Pulmonary artery endothelial cell (primary cell): ENCODE measurements at regions not wholly inside any gene's neighbourhood (a gene's known extent, or its start where the extent isn't known, plus 50 kb on each side); places are given as distances from the start of the nearest gene placed in this dataset.
"Not testable (repeated sequence)": the region's sequence is repeated elsewhere in the genome, so short reads cannot be mapped to it uniquely, and the experiment has no call there.

Experiments
- DNase-seq: peaks from one replicate; pipeline ENCODE4 v3.0.0-alpha.2; 2011; ENCODE audit warnings: low read depth, low spot score

DNA sequence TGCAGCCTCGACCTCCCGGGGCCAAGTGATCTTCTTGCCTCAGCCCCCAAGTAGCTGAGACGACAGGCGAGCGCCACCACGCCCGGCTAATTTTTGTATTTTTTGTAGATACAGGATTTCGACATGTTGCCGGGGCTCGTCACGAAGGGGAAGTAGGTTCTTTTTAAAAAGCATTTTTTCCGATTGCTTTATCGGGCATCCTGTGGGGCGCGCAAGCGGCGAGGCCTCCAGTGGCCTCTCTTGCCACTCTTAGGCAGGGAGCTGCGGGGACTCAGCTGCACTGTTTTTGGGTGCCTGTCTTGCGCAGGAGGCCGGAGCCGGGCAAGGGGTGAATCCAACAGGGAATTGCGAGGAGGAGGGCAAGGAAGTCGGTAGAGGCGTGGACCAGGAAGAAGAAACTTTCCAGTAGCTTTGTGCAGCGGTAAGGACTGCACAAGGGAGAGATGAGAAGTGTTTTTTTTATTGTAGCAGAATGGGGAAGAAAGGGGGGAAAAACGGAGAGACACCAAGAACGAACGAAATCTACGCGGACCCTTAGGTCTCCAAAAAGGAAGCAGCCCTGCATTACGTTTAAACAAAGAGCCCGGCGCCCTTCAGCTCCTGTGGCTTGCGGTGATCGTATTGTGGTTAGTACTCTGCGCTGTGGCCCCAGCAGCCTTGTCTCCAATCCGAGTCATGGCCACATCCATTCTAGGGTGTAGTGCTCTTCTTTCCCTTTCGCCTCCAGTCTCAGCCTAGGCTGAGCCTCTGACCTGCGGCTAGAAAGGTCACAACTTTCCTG, 164.8 kb downstream of the PPIAL4G start:
- no peak for DNase-seq

GRCh38 chr1:148317288-148317985, 165.4 kb upstream of the NBPF11 start:
- no peak for DNase-seq

DNA sequence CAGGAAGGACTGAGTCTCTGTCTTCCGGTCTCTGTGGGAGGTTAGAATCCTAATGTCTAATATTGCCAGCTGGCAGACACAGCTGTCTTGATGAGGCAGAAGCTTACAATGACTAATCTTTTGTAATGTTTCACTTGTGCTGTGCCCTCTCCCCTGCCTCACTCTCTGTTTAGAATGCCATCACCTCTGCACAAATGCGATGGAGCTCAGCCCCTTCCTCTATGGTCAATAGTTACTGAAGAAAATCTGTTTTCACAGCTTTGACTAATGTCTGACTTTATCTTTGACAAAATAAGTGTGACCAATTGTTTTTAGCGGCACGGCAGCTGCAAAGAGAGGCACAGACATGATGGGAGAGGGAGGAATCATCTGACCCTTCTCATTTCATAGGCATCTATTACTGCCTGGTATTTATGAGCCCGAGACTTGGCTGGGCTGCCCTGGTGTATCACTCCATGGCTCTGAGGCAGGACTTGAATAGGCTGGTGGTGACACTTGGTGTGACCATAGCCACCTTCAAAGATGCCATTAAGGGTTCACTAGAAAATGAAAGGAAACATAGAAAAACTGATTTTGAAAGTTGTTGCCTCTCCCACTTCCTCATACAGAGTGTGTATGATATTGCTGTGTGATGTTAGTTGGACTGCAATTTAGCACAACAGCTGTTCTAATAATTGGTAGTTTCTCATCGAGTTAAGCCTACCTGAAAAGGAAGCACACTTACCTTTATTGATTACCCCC, 163.2 kb upstream of the NBPF11 start:
- DNase-seq, result no peak

DNA sequence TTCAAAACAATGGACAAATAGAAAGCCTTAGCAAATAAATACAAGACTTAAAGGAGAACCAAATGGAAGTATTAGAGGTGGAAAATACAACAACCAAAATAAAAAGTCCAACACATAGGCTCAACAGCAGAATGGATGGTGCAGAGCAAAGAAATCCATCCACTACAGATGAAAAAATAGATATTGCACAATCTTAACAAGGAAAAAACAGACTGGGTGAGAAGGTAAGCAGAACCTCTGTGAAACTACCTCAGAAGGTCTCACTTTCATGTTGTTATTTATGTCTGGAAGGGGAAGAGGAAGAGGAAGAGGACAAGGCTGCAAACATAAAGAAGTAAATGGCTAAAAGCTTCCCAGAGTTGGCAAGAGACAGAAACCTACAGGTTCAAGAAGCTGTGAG, 158.7 kb upstream of the NBPF11 start:
- no peak for DNase-seq

GRCh38 chr1:148309940-148310500, 157.9 kb upstream of the NBPF11 start:
- no peak for DNase-seq

- no peak for DNase-seq
Measured at GRCh38 chr1:148308832-148309458, 156.9 kb upstream of the NBPF11 start.

GRCh38 chr1:148307583-148308185, 155.6 kb upstream of the NBPF11 start:
- no peak for DNase-seq

DNA sequence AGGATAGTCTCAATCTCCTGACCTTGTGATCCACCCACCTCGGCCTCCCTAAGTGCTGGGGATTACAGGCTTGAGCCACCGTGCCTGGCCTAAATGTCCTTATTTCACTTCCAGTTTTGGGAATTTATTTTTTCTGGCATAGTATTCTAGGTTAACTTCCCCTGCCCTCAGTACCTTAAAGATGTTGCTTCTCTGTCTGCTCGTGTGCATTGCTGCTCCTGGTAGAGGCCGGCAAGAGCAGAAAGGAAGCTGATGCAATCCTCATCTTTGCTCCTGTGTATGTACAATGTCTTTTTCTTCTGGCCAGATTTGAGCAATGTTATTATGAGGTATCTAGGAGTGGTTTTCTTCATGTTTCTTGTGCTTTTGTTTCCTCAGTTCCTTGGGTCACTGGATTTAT, 152.9 kb upstream of the NBPF11 start:
- DNase-seq, result not testable (repeated sequence)

DNA sequence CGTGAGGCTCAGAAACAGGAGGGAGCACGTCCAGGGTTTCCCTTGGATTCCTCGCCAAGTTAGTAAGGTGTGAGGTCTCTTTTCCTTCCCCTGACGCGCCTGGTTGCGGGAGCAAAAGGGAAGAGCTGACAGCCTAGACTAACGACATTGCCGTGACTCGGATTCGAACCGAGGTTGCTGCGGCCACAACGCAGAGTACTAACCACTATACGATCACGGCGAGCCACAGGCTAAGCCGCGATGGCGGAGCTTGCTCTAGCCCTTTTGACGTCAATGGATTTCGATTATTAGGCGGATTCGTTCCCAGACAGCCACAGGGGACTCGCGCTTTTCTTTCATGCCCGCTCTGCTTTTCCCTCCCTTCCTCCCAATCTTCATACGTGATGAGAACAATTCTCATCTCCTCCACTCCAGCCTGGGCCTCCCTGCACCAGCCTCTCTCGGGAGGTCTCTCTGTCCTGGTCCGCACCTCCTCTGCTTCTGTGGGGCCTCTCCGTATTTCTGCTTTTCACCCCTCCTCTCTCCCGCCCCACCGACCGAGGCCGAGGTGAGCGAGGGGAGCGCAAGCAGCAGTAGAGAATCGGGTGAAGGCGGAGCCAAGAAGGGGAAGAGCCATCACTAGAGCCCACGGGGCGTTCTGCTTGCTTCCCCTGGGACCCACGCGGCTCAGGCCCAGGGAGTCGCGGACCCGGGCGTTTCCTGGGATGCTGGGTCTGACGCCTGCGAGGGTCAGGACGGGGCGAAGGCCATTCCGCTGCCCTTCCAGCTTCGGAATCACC, 150.7 kb upstream of the NBPF11 start:
- DNase-seq, result not testable (repeated sequence)

GRCh38 chr1:148297852-148298251, 145.8 kb upstream of the NBPF11 start:
- DNase-seq, result not testable (repeated sequence)

DNA sequence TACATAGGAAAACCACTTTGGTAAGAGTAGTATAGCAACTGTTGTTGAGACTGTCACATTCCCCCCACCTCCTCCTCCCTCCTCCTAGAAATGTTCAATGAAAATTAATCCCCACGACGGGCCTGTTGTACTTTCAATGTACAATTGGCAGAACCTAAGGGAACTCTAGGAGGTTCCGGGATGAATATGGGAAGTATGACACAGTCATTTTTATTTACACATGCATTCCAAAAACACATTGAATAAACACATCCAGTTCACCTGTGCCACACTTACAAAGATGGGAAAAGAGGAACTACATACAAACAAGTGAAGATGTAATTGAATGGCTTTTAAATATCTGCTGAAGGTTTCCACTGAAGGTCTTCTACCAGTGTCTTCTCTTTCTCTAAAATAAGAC, 144.4 kb upstream of the NBPF11 start:
- DNase-seq, result no peak

DNA sequence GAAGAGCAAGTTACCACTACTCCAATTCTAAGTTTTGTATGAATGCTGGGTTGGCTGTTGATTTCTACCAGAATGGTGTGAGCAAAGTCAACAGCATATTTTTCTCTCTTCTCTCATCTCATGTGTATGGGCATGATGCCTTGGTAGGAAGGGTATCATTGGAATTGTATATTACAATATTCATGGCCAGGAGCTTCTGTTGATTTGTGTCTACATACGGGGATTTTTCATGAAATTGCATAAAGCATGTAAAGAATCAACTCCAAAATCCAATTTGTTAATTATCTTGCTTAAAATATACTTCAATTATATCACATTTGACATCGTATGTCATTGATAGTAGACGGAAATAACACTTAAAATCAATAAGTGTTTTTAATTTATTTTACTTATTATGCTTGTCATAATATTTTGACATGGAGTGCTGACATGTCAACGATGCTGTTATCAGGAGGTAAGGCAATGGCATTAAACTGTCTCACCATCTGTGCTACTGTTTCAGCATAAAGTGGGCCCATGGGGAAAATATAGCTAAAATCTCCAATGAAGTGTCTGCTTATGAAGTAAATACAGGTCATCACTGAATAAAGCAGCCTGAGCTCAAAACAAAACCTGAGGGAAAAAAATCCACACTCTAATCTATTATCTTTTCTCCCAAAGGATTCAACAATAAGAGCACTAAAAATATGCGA, 142.2 kb upstream of the NBPF11 start:
- DNase-seq, result no peak

GRCh38 chr1:148293651-148294050, 141.6 kb upstream of the NBPF11 start:
- DNase-seq, result no peak

- no peak for DNase-seq
Measured at GRCh38 chr1:148292915-148293314, 140.8 kb upstream of the NBPF11 start.

DNA sequence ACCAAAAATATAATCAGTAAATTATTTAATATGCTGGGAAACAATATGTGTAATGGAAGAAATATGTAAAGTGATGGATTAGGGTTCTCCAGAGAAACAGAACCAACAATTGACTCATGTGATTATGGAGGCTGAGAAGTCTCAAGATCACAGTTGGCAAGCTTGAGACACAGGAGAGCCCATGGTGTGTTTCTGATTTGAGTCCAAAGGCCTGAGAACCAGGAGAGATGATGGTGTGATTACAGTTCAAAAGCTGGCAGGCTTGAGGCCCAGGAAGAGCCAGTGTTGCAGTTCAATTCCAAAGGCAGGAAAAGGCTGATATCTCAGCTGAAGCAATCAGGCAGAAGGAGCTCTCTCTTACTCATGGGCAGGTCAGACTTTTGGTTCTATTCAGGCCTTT, 138.8 kb upstream of the NBPF11 start:
- DNase-seq, result no peak

- no peak for DNase-seq
Measured at GRCh38 chr1:148289647-148290046, 137.6 kb upstream of the NBPF11 start.

GRCh38 chr1:148285946-148286345, 133.9 kb upstream of the NBPF11 start:
- DNase-seq, result not testable (repeated sequence)

- DNase-seq, result not testable (repeated sequence)
Measured at GRCh38 chr1:148280831-148281572, 128.9 kb upstream of the NBPF11 start.

- DNase-seq, result not testable (repeated sequence)
Measured at GRCh38 chr1:148279002-148279542, 127.0 kb upstream of the NBPF11 start.
